ENCODE measurements at regions not wholly inside any gene's neighbourhood (a gene's known extent, or its start where the extent isn't known, plus 50 kb on each side); places are given as distances from the start of the nearest gene placed in this dataset.

DNA sequence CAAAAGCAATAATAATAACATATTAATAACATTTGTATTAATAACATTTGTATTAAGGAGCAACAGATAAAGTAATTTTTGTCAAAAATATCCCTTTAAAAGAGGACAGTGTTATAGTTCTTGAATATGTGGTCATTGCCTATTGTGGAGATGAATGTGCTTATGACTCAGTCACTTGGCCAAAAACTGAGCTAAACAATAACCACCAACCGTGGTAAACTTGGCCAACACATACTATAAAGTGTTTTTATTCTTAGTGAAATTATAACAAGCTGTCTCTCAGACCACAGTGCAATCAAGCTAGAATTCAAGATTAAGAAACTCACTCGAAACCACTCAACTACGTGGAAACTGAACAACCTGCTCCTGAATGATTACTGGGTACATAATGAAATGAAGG lies 159.2 kb upstream of the PLPPR1 start:
- TF ChIP-seq CTCF (conservative IDR thresholded peaks at IDR 0.05; ENCODE audit: low read depth, low read length) (no peak), EZH2 (IDR thresholded peaks at IDR 0.05; ENCODE audit: low read length, unreplicated experiment) (no peak)

Data from PC-3 (cell line).